Naive thymus-derived CD8-positive, alpha-beta T cell (primary cell): ENCODE measurements at regions not wholly inside any gene's neighbourhood (a gene's known extent, or its start where the extent isn't known, plus 50 kb on each side); places are given as distances from the start of the nearest gene placed in this dataset.

Experiments used
- ATAC-seq, 2 donors: fragments of 150-1000 bp; cut with Tn5 transposase in 1 of 2; sonication (Bioruptor Pico), chemical (Tn5 transposase) in 1 of 2; 1 replicate in 1 of 2; 2 replicates in 1 of 2; pipeline ENCODE4 v1.10.0; 2021; ENCODE audit warnings: mild to moderate bottlenecking in 2 of 2, moderate library complexity in 2 of 2
- POLR2A ChIA-PET: fragments of 350-600 bp; sonication (Branson Sonifier 250); formaldehyde crosslinking; loops from one replicate; lab custom pipeline; 2021; ENCODE audit warnings: antibody characterized with exemption; lab: Charles Lee
- DNase-seq, 10 donors: peaks; one replicate each; pipeline versions ENCODE4 v3.0.0 to v3.0.0-alpha.2; 2020 to 2022
- H3K27ac Mint-ChIP-seq, 10 donors: one replicate each; pipeline ENCODE4 v1.8.0; 2020 to 2022; ENCODE audit warnings: mild to moderate bottlenecking in 10 of 10, mixed read lengths in 10 of 10, moderate library complexity in 4 of 10, inconsistent platforms in 1 of 10
- H3K27me3 Mint-ChIP-seq, 5 donors: one replicate each; pipeline ENCODE4 v1.8.0; 2021 to 2022; ENCODE audit warnings: mixed read lengths in 5 of 5
- H3K36me3 Mint-ChIP-seq, 3 donors: one replicate each; pipeline ENCODE4 v1.8.0; 2020 to 2022; ENCODE audit warnings: mixed read lengths in 3 of 3, mild to moderate bottlenecking in 2 of 3, inconsistent platforms in 1 of 3
- H3K4me1 Mint-ChIP-seq, 4 donors: one replicate each; pipeline ENCODE4 v1.8.0; 2021 to 2022; ENCODE audit warnings: mixed read lengths in 4 of 4
- H3K4me3 Mint-ChIP-seq, 10 donors: one replicate each; pipeline ENCODE4 v1.8.0; 2020 to 2022; ENCODE audit warnings: mild to moderate bottlenecking in 10 of 10, mixed read lengths in 10 of 10, moderate library complexity in 6 of 10, inconsistent platforms in 1 of 10
- H3K9me3 Mint-ChIP-seq, 9 donors: one replicate each; pipeline ENCODE4 v1.8.0; 2020 to 2022; ENCODE audit warnings: mixed read lengths in 9 of 9, mild to moderate bottlenecking in 3 of 9, inconsistent platforms in 1 of 9, moderate library complexity in 1 of 9

DNA sequence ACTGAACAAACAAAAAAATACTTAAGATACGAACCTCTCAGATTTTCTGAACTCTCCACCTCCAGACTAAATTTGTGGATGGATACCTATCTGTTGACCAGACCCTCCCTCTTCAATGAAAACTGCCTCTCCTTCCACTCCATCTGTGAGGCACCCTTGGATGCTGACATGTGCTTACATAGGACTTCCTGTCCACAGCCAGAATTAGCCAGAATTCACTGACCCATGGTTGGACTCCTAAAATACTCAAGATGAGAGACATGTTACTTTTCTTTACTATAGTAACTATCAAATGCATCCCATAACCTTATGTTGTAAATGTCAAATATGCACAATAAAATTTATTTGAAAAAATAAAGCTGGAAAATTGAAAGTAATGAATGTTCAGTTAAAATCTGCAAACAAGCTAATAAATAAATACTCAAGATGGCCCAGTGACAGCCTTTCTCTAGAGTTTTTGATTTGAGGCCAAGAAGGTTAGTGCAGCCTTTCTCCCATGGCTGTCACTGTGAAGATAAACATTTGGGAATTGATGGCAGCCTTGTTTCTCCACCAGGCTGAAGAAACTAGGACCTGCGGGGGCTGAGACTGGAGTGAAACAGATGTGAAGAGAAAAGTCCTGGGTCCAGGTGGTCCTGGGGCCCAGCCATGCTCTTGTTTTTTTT, 287.0 kb downstream of the ZEB1 start:
- H3K36me3 Mint-ChIP-seq, result no peaks in the 10 kb centered on the region
- no peak overlapping the region for H3K27ac Mint-ChIP-seq
- H3K9me3 Mint-ChIP-seq, result peaks cover 0 to 2% (median 0%) of the 10 kb centered on the region in 9 donors
- POLR2A ChIA-PET, result interaction anchor here (0.5 kb wide), 1 partner anchor 20 kb away, joined by 3 read pairs; no protein-coding TSS in a partner anchor
- peaks cover 5 to 17% (median 11%) of the 10 kb centered on the region in 4 donors for H3K4me1 Mint-ChIP-seq
- no peak overlapping the region for H3K4me3 Mint-ChIP-seq
- H3K27me3 Mint-ChIP-seq, result peaks cover 0 to 7% (median 3%) of the 10 kb centered on the region in 5 donors
- no peak for ATAC-seq
- no peak for DNase-seq

DNA sequence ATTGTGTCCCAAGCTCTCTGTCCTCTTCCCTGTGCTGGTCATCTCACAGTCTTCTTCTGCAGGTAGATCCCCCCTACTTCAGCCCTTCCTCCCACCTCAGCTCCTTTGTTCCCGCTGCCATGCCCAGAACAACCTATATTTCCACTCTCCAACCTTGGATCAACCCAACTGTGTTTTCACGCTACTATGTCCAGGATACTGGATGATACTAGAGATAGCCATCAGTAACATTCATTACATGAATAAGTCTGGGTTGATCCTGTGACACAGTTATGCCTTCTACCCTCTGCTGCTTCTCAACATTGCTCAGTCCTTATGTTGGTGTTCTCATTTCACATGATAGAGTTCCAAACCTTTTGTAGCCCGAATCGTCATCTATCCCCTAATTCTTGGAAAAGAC, 286.4 kb downstream of the ZEB1 start:
- Mint-ChIP-seq H3K9me3 (peaks cover 0 to 2% (median 0%) of the 10 kb centered on the region in 9 donors), H3K4me1 (peaks cover 5 to 17% (median 11%) of the 10 kb centered on the region in 4 donors), H3K36me3 (no peaks in the 10 kb centered on the region), H3K4me3 (no peak overlapping the region), H3K27me3 (peaks cover 0 to 7% (median 0%) of the 10 kb centered on the region in 5 donors), H3K27ac (no peak overlapping the region)
- DNase-seq (no peak), ATAC-seq (no peak)
- POLR2A ChIA-PET, result interaction anchor here (0.5 kb wide), 1 partner anchor 20 kb away, joined by 3 read pairs; no protein-coding TSS in a partner anchor

DNA sequence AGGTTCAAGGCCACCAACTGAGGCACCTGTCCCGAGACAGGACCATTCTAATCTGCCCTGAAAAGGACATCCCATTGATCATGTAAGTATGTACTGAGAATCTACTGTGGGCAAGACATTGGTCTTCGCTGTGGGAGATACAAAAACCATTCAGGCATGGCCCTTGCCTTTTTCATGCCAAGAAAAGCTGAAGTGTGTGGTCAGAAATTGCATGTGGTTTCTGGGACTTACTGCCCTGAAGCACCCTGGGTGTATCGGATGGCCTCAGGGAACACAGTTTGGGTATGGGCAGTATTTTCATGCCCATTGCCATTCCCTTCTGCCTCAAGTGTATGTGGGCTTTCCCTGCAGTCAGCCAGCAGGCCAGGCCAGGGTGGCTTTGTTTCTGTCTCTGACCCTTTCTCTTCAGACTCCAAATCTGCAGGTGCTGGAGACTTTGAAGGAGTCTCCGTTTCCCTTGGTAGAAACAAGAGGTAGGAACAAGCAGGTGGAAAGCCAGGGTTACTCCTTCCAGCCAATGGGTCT, 285.7 kb downstream of the ZEB1 start:
- Mint-ChIP-seq H3K9me3 (peaks cover 0 to 2% (median 0%) of the 10 kb centered on the region in 9 donors), H3K27me3 (peaks cover 0 to 3% (median 0%) of the 10 kb centered on the region in 5 donors), H3K27ac (peak overlapping the region in 3 of 10 donors; percentile 30 to 79 (median 53)), H3K36me3 (no peaks in the 10 kb centered on the region), H3K4me3 (peak overlapping the region; percentile 68 to 93 (median 88)), H3K4me1 (peaks cover 5 to 17% (median 11%) of the 10 kb centered on the region in 4 donors)
- no peak for ATAC-seq
- DNase-seq, result no peak
- POLR2A ChIA-PET, result no interaction called here

DNA sequence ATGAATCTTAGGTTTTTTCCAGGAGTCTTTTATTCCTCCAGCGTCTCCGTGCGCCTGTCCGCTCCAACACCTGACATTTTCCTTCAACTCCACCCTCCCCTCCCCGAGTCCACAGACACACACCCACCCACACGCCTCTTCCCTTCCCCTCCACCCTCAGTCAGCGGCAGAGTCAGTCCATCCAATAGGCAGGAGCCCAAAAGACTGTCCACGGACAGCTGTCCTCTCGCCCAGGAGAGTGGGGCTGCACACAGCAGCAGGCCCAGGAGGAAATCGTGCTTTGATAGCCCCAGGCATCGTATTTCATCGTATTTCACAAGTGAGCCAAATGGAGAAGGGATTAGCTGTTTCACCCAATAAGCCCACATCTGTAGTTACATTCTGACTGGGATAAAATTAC, 285.1 kb downstream of the ZEB1 start:
- peaks cover 0 to 2% (median 0%) of the 10 kb centered on the region in 9 donors for H3K9me3 Mint-ChIP-seq
- H3K27ac Mint-ChIP-seq, result peak overlapping the region in 4 of 10 donors; percentile 15 to 79 (median 52)
- POLR2A ChIA-PET, result no interaction called here
- peaks cover 0 to 3% (median 0%) of the 10 kb centered on the region in 5 donors for H3K27me3 Mint-ChIP-seq
- ATAC-seq (no peak), DNase-seq (no peak)
- H3K4me3 Mint-ChIP-seq, result peak overlapping the region; percentile 80 to 93 (median 88)
- no peaks in the 10 kb centered on the region for H3K36me3 Mint-ChIP-seq
- peaks cover 5 to 17% (median 11%) of the 10 kb centered on the region in 4 donors for H3K4me1 Mint-ChIP-seq

DNA sequence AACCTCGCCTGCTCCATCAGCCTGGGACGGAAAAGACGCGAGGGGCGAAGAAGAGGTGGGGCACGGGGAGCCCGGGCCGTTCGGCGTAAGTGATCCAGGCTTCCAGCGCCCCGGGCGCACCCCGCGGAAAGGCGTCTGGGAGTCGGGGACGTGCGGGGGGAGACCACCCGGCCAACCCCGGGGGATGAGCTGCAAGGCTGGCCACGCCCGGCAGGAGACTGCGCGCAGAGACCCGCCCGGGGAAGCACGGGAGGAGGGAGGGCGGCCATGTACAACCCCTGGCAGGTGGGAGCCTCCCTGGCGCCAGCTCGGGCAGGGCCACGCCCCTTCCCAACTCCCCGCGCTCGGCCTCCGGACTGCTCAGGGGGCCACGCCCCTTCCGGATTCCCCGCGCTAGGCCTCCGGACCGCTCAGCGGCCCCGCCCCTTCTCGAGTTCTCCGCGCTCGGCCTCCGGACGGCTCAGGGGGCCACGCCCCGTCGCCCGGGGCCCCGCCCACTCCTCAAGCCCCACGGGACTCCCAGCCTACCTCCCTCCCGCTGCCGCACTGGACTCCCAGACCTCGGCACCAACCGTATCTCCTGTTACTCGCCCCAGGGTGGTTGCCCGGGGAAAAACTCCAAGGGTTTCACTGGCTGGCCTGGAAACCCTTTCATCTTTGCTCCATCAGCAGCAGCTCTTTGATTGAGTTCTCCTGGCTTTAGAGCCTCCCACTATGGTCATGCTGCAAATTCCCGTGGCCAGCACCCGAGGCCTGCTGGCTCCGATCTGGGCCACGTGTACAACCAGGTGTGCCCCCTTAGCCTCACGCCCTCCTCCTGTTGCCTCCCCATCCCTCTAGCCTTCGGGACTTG, 284.4 kb downstream of the ZEB1 start:
- no peaks in the 10 kb centered on the region for H3K36me3 Mint-ChIP-seq
- POLR2A ChIA-PET, result interaction anchor here (0.9 kb wide), 1 partner anchor 819 kb away, joined by 3 read pairs; no protein-coding TSS in a partner anchor
- H3K4me1 Mint-ChIP-seq, result peaks cover 5 to 17% (median 11%) of the 10 kb centered on the region in 4 donors
- peak overlapping the region; percentile 80 to 93 (median 88) for H3K4me3 Mint-ChIP-seq
- H3K27me3 Mint-ChIP-seq, result peaks cover 0 to 3% (median 0%) of the 10 kb centered on the region in 5 donors
- DNase-seq, result peak; percentile 16 to 71 (median 48)
- peaks cover 0 to 2% (median 0%) of the 10 kb centered on the region in 9 donors for H3K9me3 Mint-ChIP-seq
- H3K27ac Mint-ChIP-seq, result peak overlapping the region in 6 of 10 donors; percentile 30 to 77 (median 58)
- ATAC-seq, result peak; percentile 72 to 88

DNA sequence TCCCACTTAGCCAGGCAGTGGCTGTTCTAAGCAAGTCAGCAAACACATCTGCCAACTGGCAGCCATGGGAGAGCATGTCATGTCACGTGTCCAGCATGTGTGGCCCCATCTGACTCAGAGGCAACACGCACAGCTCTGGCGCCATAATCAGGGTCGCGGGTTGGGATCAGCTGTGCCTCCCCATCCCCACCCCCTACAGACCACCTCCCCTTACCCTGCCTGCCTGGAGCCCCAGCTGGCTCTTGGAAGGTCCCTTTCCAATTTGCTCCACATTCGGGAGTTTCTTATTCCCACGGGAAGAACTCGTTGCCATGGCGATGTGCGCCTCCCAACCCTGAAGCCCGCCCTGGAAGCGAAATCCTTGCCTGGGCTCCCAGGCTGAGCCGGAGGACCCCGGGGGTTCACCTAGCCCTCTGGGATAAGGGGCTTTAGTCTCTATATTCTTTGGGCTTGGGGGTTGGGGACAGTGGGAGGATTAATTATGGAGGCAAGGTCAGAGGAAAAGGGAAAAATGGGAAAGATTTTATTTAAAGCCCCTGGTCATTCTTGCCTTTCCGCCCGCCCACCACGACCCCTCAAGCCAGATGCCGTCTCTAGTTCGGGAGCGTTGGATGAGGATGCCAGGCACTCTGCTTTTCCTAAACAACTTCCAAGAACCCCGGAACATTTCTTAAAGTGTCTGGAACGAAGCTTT, 283.7 kb downstream of the ZEB1 start:
- H3K9me3 Mint-ChIP-seq, result peaks cover 0 to 2% (median 0%) of the 10 kb centered on the region in 9 donors
- peak overlapping the region in 2 of 10 donors; percentile 30 to 51 for H3K27ac Mint-ChIP-seq
- H3K36me3 Mint-ChIP-seq, result no peaks in the 10 kb centered on the region
- DNase-seq (no peak), ATAC-seq (no peak)
- POLR2A ChIA-PET, result interaction anchor here (0.9 kb wide), 1 partner anchor 818 kb away, joined by 3 read pairs; no protein-coding TSS in a partner anchor
- peaks cover 5 to 17% (median 11%) of the 10 kb centered on the region in 4 donors for H3K4me1 Mint-ChIP-seq
- peaks cover 0 to 2% (median 0%) of the 10 kb centered on the region in 5 donors for H3K27me3 Mint-ChIP-seq
- H3K4me3 Mint-ChIP-seq, result peak overlapping the region; percentile 64 to 89 (median 80)

DNA sequence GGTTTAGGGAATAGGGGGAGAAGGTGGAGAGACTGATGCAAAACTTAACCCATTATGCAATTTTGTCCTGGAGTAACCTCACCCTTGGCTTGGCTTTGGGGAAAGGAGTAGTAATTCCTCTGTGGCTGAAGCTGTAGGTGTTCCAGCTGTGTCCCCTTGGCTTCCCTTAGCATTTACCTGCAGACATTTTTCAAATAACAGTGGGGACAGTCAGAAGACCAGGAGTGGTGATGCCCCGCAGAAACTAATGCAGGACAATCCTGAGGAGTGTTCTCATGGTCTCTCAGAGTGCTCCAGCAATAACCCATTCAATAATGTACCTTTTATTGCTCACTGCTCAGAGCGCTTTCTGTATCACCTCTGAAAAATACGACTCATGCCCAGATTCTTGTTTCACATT, 282.1 kb downstream of the ZEB1 start:
- H3K27ac Mint-ChIP-seq, result peak overlapping the region in 1 of 10 donors; percentile 1
- H3K4me3 Mint-ChIP-seq, result peak overlapping the region in 1 of 10 donors; percentile 8
- H3K4me1 Mint-ChIP-seq, result peaks cover 5 to 17% (median 11%) of the 10 kb centered on the region in 4 donors
- no peaks in the 10 kb centered on the region for H3K27me3 Mint-ChIP-seq
- ATAC-seq (no peak), DNase-seq (no peak)
- peaks cover 0 to 2% (median 0%) of the 10 kb centered on the region in 9 donors for H3K9me3 Mint-ChIP-seq
- H3K36me3 Mint-ChIP-seq, result no peaks in the 10 kb centered on the region
- POLR2A ChIA-PET, result no interaction called here

DNA sequence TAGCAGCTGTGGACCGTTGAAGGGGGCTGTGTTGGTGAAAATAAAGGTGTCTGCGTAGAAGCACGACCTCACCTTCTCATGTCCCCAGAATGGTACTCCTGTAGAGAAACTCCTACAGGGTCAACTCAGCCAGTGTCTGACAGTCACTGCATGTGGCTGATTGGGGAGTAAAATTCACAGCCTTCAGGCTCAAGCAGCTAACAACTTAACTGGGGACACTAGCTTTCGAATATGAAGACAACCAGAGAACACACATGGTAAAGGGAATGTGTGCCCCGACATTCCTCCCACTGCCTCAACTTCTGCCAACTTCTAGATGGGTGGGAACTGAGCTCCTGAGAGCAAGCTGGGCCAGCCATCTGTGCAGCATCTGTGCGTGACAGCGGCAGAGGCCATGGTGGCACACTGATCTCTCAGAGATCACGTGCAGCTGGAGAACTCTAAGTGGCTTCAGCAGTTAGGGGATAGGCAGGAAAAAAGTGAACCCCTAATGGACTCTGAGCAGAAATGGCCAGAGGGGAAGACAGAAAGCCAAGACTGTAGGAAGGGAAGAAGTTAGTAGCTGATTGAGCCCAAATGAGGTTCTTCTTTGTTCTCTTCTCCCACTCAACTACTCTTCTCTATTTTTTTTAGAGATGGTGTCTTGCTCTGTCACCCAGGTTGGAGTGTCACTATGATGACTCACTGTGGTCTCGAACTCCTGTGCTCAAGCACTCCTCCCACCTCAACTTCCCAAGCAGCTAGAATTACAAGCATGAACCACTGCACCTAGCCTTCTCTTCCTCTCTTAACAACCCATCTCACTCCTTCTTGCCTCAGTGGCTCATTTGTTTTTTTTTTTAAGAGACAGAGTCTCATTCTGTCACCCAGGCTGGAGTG, 280.8 kb downstream of the ZEB1 start:
- DNase-seq (no peak), ATAC-seq (peak in 1 of 2 donors; percentile 12)
- POLR2A ChIA-PET, result no interaction called here
- Mint-ChIP-seq H3K9me3 (peaks cover 0 to 2% (median 0%) of the 10 kb centered on the region in 9 donors), H3K4me3 (no peak overlapping the region), H3K4me1 (peaks cover 5 to 17% (median 11%) of the 10 kb centered on the region in 4 donors), H3K36me3 (no peaks in the 10 kb centered on the region), H3K27me3 (no peaks in the 10 kb centered on the region), H3K27ac (no peak overlapping the region)

DNA sequence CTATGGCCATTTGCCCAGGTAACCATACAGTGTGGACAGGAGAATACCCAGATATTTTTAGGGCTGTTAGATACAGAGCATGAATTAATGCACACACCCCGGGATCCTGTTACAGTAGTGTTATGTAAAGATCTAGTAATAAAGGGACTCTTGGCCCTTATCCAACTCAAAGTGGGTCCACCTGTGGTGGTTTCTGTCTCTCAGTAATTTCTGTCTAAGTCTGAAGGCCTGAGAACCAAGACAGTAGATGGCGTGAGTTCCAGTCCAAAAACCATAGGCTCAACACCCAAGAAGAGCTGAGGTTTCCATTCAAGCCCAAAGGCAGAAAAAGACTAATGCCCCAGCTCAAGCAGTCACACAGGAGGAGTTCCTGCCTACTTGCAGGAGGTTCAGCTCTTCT, 277.7 kb downstream of the ZEB1 start:
- Mint-ChIP-seq H3K9me3 (peaks cover 2 to 17% (median 10%) of the 10 kb centered on the region in 9 donors), H3K27me3 (peaks cover 5 to 15% (median 9%) of the 10 kb centered on the region in 5 donors), H3K4me1 (no peaks in the 10 kb centered on the region), H3K36me3 (peaks cover 0 to 14% (median 6%) of the 10 kb centered on the region in 3 donors), H3K27ac (no peak overlapping the region), H3K4me3 (no peak overlapping the region)
- ATAC-seq (no peak), DNase-seq (no peak)
- POLR2A ChIA-PET, result no interaction called here

DNA sequence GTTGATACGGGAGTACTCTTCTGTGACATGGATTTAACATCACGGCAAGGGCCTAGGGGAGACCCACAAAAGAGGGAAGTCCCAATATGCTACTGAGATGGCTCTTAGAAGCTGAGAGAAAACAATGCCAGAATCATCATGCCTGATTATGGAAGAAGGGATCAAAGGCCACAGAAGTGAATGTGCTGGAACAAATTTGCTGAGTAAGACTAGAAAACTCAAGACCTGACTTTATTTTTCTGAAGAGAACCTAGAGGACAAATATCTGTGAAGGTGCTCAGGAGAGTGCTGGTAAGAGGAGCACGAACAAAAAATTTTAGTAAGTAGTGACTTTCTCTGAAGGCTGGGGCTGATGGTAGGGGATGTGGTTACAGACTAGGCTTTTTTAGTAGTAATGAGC, 277.0 kb downstream of the ZEB1 start:
- H3K9me3 Mint-ChIP-seq, result peaks cover 3 to 25% (median 16%) of the 10 kb centered on the region in 9 donors
- peaks cover 5 to 21% (median 9%) of the 10 kb centered on the region in 5 donors for H3K27me3 Mint-ChIP-seq
- peaks cover 0 to 19% (median 9%) of the 10 kb centered on the region in 3 donors for H3K36me3 Mint-ChIP-seq
- no peak overlapping the region for H3K27ac Mint-ChIP-seq
- POLR2A ChIA-PET, result no interaction called here
- H3K4me1 Mint-ChIP-seq, result no peaks in the 10 kb centered on the region
- DNase-seq (no peak), ATAC-seq (no peak)
- H3K4me3 Mint-ChIP-seq, result no peak overlapping the region

DNA sequence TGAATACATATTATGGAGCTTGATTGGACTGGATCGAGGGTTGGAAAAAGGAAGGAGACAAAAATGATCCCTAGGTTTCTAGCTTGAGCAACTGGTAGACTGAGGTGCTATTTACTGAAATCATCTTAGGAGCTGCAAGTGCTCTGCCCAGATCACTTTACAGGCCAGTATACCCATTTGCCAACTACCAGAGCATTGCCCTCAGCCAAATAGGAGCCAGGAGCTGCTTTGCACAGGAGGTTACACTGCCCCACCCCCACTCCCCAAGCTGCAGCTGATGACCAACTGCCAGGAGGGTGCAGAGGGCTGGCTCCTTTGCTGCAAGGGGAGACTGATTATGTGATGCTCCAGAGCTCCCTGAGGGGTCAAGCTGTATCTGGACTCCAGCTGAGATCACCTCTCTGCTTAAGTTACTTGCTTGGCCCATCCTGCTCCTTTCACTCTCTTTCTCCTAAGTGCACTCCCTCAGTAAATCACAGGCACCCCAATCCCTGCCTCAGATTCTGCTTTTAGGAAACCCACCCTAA, 275.4 kb downstream of the ZEB1 start:
- H3K36me3 Mint-ChIP-seq, result peaks cover 0 to 28% (median 16%) of the 10 kb centered on the region in 3 donors
- H3K9me3 Mint-ChIP-seq, result peaks cover 7 to 30% (median 19%) of the 10 kb centered on the region in 9 donors
- no peak for DNase-seq
- no peak overlapping the region for H3K4me3 Mint-ChIP-seq
- H3K27ac Mint-ChIP-seq, result no peak overlapping the region
- no peak for ATAC-seq
- POLR2A ChIA-PET, result no interaction called here
- peaks cover 11 to 33% (median 16%) of the 10 kb centered on the region in 5 donors for H3K27me3 Mint-ChIP-seq
- peaks cover 0 to 3% (median 0%) of the 10 kb centered on the region in 4 donors for H3K4me1 Mint-ChIP-seq
